OCI-LY1 (cell line): ENCODE measurements at regions not wholly inside any gene's neighbourhood (a gene's known extent, or its start where the extent isn't known, plus 50 kb on each side); places are given as distances from the start of the nearest gene placed in this dataset.

Experiments used
- CTCF ChIP-seq: fragments of 200-600 bp; sonication (generic), shearing (Covaris generic); IDR thresholded peaks from 2 replicates; pipeline ENCODE4 v1.5.1; 2017; ENCODE audit warnings: mild to moderate bottlenecking, antibody characterized with exemption, low read length, moderate library complexity, mixed read lengths
- EZH2 ChIP-seq: fragments of 200-600 bp; sonication (generic), shearing (Covaris generic); IDR thresholded peaks from 2 replicates; pipeline ENCODE4 v1.8.0; 2017; ENCODE audit warnings: borderline replicate concordance, mixed run types, mild to moderate bottlenecking, antibody characterized with exemption, low read length, moderate library complexity, mixed read lengths

GRCh38 chr1:221972276-221973235 lies 230.7 kb upstream of the DUSP10 start:
- TF ChIP-seq CTCF: no peak
- TF ChIP-seq EZH2: no peak
